ENCODE measurements at regions not wholly inside any gene's neighbourhood (a gene's known extent, or its start where the extent isn't known, plus 50 kb on each side); places are given as distances from the start of the nearest gene placed in this dataset.

GRCh38 chr9:30925635-30926034, 1458.8 kb upstream of the ACO1 start:
- H3K9me3 ChIP-seq (replicated peaks; ENCODE audit: control insufficient read depth, insufficient read depth, low read length): peaks cover 3% of the 10 kb centered on the region
- H4K20me1 ChIP-seq (replicated peaks; ENCODE audit: control insufficient read depth, extremely low read depth, insufficient read depth, low read length): no peaks in the 10 kb centered on the region
- ChIA-PET POLR2A (no interaction called here), CTCF (no interaction called here)
- H2AFZ ChIP-seq (ENCODE audit: low read depth, low read length): no peak overlapping the region
- no peak for DNase-seq (ENCODE audit: low read depth, low spot score)
- dilution Hi-C loops (cut with MboI; ENCODE audit: extremely low pct_ligation_motif_present, low sequenced_read_pairs): no loop called here
- no peak for FAIRE-seq
- H3K4me1 ChIP-seq (ENCODE audit: control insufficient read depth, extremely low read depth, insufficient read depth, low read length): no peaks in the 10 kb centered on the region
- no peak overlapping the region for H3K4me2 ChIP-seq (ENCODE audit: insufficient read depth, low read length)
- H3K79me2 ChIP-seq (ENCODE audit: control insufficient read depth, insufficient read depth, low read length): no peaks in the 10 kb centered on the region
- TF ChIP-seq POLR2A (IDR thresholded peaks at IDR 0.05; ENCODE audit: low read depth, low read length) (no peak), MYC (IDR thresholded peaks at IDR 0.05; ENCODE audit: low read depth, low read length) (no peak), CTCF (IDR thresholded peaks at IDR 0.05; ENCODE audit: extremely low read depth in 1 of 2, insufficient read depth in 1 of 2, low read depth in 1 of 2, low read length in 2 of 2) (no peak), POLR2AphosphoS5 (IDR thresholded peaks at IDR 0.05; ENCODE audit: insufficient read depth, low read depth, low read length) (no peak), MAX (IDR thresholded peaks at IDR 0.05; ENCODE audit: insufficient read depth, insufficient read length) (no peak), JUN (IDR thresholded peaks at IDR 0.05; ENCODE audit: borderline replicate concordance, insufficient read depth, insufficient read length, low read depth) (no peak), EZH2 (IDR thresholded peaks at IDR 0.05; ENCODE audit: borderline replicate concordance, low read depth, low read length, severe bottlenecking) (no peak), GATA2 (IDR thresholded peaks at IDR 0.05; ENCODE audit: insufficient read depth, insufficient read length, low read depth, low read length) (no peak), FOS (IDR thresholded peaks at IDR 0.05; ENCODE audit: borderline replicate concordance, insufficient read depth, low read length) (no peak)
- no peaks in the 10 kb centered on the region for H3K36me3 ChIP-seq (ENCODE audit: control insufficient read depth in 2 of 2, extremely low read depth in 1 of 2, insufficient read depth in 2 of 2, low read length in 2 of 2)
- BruUV-seq (replicated peaks): no TSS peak
- H3K27ac ChIP-seq (ENCODE audit: insufficient read depth, low read depth, low read length): no peak overlapping the region
- intact Hi-C loops (cut with micrococcal nuclease): no loop called here
- H3K27me3 ChIP-seq (ENCODE audit: control insufficient read depth in 2 of 2, insufficient read depth in 2 of 2, low read length in 2 of 2): no peaks in the 10 kb centered on the region
- no peaks in the 10 kb centered on the region for H3K9me1 ChIP-seq (replicated peaks; ENCODE audit: control insufficient read depth, extremely low read depth, insufficient read depth, low read length)
- H3K9ac ChIP-seq (replicated peaks; ENCODE audit: extremely low read depth, insufficient read depth, low read length): no peak overlapping the region
- H3K4me3 ChIP-seq (replicated peaks in 1 of 3; ENCODE audit: insufficient read depth in 1 of 3, low read depth in 1 of 3, low read length in 3 of 3): no peak overlapping the region
